Suprapubic skin (tissue), 4 donors: ENCODE measurements at regions not wholly inside any gene's neighbourhood (a gene's known extent, or its start where the extent isn't known, plus 50 kb on each side); places are given as distances from the start of the nearest gene placed in this dataset.

ENCODE experiments used
- CTCF ChIP-seq, 2 donors: fragments of 200-600 bp in 1 of 2; fragments of 450-650 bp in 1 of 2; sonication (generic) in 1 of 2; IDR thresholded peaks; one replicate each; pipeline ENCODE4 v1.5.1; 2016 to 2019; ENCODE audit warnings: antibody characterized with exemption in 2 of 2, mild to moderate bottlenecking in 1 of 2, moderate library complexity in 1 of 2
- EP300 ChIP-seq: sonication (generic); formaldehyde crosslinking; IDR thresholded peaks from one replicate; pipeline ENCODE4 v1.6.1; 2017; ENCODE audit warnings: antibody characterized with exemption
- POLR2A ChIP-seq, 2 donors: fragments of 450-650 bp; IDR thresholded peaks; one replicate each; pipeline ENCODE4 v1.6.1; 2017; ENCODE audit warnings: antibody characterized with exemption in 2 of 2, mild to moderate bottlenecking in 2 of 2, moderate library complexity in 2 of 2
- POLR2AphosphoS5 ChIP-seq, 3 donors: sonication (generic); formaldehyde crosslinking; IDR thresholded peaks; one replicate each; pipeline ENCODE4 v1.6.1; 2017; ENCODE audit warnings: antibody characterized with exemption in 3 of 3

GRCh38 chr20:48196001-48196400, 410.7 kb upstream of the SULF2 start:
- TF ChIP-seq CTCF (IDR thresholded peaks at IDR 0.05) (no peak), POLR2AphosphoS5 (IDR thresholded peaks at IDR 0.05) (no peak), POLR2A (IDR thresholded peaks at IDR 0.05) (no peak), EP300 (no peak)
